Mesenteric fat pad (tissue), 1 donor: ENCODE measurements at regions not wholly inside any gene's neighbourhood (a gene's known extent, or its start where the extent isn't known, plus 50 kb on each side); places are given as distances from the start of the nearest gene placed in this dataset.

Experiments used
- DNase-seq: peaks from one replicate; pipeline ENCODE4 v3.0.0-alpha.2; 2020; ENCODE audit warnings: low spot score
- donor health status: DM: yes; HTN: yes; CAD: no.

GRCh38 chr7:79507131-79507530 lies 53.7 kb upstream of the MAGI2 start:
- DNase-seq, result no peak

- DNase-seq, result no peak
These were observed 53.0 kb upstream of the MAGI2 start for GRCh38 chr7:79506481-79506880.

GRCh38 chr7:79504607-79505389 lies 51.3 kb upstream of the MAGI2 start:
- no peak for DNase-seq
